Fibroblast of pulmonary artery (primary cell): ENCODE measurements at regions not wholly inside any gene's neighbourhood (a gene's known extent, or its start where the extent isn't known, plus 50 kb on each side); places are given as distances from the start of the nearest gene placed in this dataset.
"Not testable (repeated sequence)": the region's sequence is repeated elsewhere in the genome, so short reads cannot be mapped to it uniquely, and the experiment has no call there.

Experiments
- DNase-seq: peaks from one replicate; pipeline ENCODE4 v3.0.0-alpha.2; 2010; ENCODE audit warnings: low read depth
- H3K4me3 ChIP-seq: replicated peaks from 2 replicates; pipeline ENCODE4 v1.5.1; 2011; ENCODE audit warnings: low read depth, mild to moderate bottlenecking, control low read depth, low read length, moderate library complexity
- TF ChIP-seq, protein P1 (sequence below): IDR thresholded peaks from 2 replicates; pipeline ENCODE4 v1.5.1; 2011; ENCODE audit warnings: mild to moderate bottlenecking, control low read depth, low read length, inconsistent platforms; ENCODE audit errors: missing control alignments

DNA sequence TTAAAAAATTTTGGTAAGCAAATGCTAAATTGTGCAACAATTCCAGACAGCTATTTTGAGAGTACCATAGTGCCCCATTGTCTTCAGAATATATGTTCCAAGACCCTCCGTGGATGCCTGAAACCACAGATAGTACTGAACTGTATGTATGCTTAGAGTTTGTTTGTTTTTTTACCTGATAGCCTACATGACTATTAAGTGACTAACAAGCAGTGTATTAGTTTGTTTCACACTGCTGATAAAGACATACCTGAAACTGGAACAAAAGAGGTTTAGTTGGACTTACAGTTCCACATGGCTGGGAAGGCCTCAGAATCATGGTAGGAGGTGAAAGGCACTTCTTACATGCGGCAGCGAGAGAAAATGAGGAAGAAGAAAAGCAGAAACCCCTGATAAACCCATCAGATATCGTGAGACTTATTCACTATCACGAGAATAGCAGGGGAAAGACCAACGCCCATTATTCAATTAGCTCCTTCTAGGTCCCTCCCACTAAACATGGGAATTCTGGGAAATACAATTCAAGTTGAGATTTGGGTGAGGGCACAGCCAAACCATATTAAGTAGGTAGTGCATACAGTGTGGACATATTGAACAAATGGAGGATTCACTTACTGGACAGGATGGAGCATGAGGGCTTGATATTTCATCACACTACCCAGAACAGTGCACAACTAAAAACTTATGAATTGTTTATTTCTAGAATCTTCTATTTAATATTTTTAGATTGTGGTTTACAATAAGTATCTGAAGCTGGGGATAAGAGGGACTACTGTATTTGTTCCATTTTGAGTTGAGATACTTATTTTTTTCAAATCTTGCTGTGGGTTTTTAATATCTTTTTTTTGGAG is 78.5 kb downstream of the LHX9 start:
- TF ChIP-seq, protein P1, sequence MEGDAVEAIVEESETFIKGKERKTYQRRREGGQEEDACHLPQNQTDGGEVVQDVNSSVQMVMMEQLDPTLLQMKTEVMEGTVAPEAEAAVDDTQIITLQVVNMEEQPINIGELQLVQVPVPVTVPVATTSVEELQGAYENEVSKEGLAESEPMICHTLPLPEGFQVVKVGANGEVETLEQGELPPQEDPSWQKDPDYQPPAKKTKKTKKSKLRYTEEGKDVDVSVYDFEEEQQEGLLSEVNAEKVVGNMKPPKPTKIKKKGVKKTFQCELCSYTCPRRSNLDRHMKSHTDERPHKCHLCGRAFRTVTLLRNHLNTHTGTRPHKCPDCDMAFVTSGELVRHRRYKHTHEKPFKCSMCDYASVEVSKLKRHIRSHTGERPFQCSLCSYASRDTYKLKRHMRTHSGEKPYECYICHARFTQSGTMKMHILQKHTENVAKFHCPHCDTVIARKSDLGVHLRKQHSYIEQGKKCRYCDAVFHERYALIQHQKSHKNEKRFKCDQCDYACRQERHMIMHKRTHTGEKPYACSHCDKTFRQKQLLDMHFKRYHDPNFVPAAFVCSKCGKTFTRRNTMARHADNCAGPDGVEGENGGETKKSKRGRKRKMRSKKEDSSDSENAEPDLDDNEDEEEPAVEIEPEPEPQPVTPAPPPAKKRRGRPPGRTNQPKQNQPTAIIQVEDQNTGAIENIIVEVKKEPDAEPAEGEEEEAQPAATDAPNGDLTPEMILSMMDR = no peak
- no peak for DNase-seq

GRCh38 chr1:197996259-197996512 is 79.0 kb downstream of the LHX9 start:
- not testable (repeated sequence) for DNase-seq, H3K4me3 ChIP-seq

More for the DNA sequence above, 78.5 kb downstream of the LHX9 start:
- H3K4me3 ChIP-seq = no peak overlapping the region

- no peak overlapping the region for H3K4me3 ChIP-seq
- no peak for DNase-seq
- TF ChIP-seq, protein P1 = no peak
Measured at GRCh38 chr1:197998110-197998509, 80.9 kb downstream of the LHX9 start.

GRCh38 chr1:198001776-198002408 is 84.7 kb downstream of the LHX9 start:
- no peak for DNase-seq
- TF ChIP-seq, protein P1 = no peak
- no peak overlapping the region for H3K4me3 ChIP-seq

DNA sequence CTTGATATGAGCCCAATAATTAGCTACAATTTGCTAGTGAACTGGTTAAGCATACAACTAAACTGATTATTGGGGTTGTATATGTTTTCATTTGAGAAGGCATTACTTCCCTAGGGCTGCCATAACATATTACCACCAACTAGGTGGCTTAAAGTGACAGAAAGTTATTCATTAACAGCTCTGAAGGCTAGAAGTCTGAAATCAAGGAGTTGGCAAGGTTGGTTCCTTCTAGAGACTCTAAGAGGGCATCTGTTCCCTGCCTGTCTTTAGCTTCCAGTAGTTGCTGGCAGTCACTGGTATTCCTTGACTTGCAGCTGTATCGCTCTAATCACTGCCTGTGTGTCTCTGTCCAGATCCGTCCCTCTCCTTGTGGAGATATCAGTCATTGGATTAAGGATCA is 86.3 kb downstream of the LHX9 start:
- H3K4me3 ChIP-seq = no peak overlapping the region
- TF ChIP-seq, protein P1 = no peak
- no peak for DNase-seq

- no peak for DNase-seq
- H3K4me3 ChIP-seq = no peak overlapping the region
- TF ChIP-seq, protein P1 = no peak
Measured at GRCh38 chr1:198007011-198007410, 89.8 kb downstream of the LHX9 start.

DNA sequence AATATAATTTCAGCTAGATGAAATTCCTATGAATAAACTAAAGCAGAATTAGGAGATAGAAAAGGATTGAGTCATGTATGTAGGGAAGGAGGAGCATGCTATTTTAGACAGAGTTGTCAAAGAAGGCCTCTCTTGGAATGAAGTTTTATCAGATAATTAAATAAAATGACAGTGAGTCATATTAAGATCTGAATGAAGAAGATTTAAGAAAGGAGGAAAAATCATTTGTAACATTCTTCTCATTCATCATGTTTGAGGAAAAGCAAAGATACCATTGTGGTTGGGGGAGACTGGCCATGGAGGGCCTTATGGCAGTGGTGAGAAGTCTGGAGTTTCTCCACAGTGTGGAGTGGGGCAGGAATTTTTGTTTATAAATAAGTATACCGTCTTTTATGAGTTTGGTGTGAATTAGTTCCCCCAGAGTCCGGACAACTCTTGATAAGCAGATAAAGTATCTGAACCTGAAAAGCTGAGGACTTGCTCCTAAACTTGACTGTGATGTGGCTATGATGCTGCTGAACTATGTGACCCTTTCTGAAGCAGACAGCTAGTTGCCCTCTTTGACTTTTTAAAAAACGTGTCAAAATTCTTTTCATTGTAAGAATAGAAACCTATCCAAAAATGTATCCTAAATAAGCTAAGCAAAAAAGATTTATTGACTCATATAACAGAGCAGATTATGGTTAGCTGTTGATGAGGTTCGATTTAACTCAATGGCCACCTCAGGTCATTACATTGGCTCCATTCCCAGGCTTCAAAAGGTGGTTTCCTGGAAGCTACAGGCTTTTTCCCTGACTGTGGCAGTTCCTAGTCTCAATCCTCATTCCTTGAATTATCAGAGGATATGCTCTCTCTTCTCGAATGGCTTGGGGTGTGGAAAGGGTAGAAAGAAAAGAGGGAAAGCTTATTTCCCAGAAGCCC is 90.8 kb downstream of the LHX9 start:
- TF ChIP-seq, protein P1 = no peak
- H3K4me3 ChIP-seq = no peak overlapping the region
- DNase-seq = no peak
